RKO (cell line): ENCODE measurements at regions not wholly inside any gene's neighbourhood (a gene's known extent, or its start where the extent isn't known, plus 50 kb on each side); places are given as distances from the start of the nearest gene placed in this dataset.

Source experiments
- DNase-seq: peaks from one replicate; pipeline ENCODE4 v3.0.0-alpha.2; 2016; ENCODE audit warnings: low spot score

DNA sequence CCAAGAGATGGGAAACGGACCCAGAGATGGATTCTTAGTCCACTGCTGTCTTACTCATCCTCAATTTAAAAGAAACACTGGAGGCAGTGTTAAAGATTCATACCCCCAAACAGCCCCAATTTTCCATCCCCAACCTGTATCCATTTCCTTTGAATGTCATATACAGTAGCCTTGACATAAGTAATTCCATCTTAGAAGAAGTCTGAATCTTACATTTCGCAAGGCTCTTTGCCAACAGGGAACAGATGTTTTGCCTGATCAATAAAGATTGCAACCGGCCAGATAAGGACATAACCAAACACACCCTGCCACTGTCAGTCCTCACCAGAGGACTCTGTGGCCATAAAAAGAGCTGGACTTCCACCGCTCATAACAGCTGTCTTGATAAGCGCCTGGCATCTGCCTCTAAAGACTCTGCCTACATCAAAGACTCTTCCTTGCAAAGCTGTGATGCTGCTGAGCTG is 59.0 kb upstream of the MED9 start:
- no peak for DNase-seq

DNA sequence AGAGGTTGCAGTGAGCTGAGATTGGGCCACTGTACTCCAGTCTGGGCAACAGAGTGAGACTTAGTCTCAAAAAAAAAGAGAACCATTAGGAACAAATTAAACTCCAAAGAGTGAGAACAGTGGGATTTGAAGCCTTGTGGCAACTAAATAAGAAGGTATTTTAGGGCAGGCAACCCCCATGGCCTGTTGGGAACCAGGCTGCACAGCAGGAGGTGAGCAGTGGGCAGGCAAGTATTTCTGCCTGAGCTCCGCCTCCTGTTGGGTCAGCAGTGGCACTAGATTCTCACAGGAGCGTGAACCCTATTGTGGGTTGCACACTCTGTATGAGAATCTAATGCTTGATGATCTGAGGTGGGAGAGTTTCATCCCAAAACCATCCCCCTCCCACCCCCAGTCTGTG is 57.6 kb upstream of the MED9 start:
- DNase-seq, result no peak

DNA sequence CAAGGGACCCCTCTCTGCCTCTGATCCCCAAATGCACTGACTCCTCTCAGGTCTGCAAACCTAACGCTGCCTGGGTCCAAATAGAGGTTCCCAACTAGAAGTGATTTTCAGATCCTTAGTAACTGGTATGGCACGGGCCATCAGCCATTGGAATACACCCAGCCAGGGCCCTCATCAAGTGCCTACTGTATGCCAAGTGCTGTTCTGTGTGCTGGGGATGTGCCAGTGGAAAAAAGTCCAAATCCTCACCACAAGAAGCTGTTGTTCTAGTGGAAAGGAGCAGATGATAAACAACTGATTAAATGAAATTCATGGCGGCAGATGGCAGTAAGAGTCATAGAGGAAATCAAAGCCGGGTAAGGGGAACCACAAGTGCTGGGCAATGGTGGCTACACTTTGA is 57.2 kb upstream of the MED9 start:
- DNase-seq, result no peak

GRCh38 chr17:17420082-17420481 is 56.7 kb upstream of the MED9 start:
- DNase-seq, result no peak

- DNase-seq, result no peak
Observed at GRCh38 chr17:17420561-17421269, 56.1 kb upstream of the MED9 start.

DNA sequence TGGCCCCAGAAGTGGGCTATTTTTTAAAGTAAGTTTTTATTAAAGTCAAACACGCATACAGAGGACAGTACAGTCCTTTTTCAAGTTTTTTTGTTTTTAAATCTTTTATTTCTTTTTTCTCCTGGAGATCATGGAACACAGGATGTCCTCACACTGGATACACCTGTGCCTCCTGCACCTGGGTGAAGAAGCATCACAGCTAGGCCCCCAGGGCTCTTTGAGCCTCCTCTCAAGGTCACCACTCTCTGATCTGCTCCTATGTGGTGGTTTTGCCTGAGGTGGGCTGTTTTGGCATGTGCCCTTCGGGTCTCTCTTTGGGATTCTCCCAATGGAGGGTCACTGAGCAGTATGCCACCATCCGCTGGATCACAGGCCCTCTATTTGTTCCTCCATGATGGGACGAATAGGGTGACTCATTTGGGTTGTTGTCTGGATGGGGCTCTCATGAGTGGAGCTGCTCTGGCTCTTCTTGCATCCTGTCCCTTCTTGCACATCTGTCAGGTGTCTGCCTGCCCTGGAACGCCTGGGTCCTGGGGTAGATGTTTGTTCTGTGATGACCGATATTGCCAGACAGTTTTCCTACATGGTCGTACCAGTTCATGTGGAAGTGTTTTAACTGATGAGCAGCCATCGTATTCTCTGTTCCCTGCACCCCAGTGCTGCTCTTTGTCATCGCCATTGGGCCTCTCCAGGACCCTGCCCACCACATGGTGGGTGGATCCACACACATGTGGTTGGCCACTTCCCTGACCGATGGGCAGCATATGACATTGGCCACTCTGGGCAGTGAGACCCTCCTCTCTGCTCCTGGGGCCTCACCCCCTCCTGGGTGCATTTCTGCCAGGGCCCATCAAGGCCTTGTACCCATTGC is 55.2 kb upstream of the MED9 start:
- DNase-seq, result no peak

DNA sequence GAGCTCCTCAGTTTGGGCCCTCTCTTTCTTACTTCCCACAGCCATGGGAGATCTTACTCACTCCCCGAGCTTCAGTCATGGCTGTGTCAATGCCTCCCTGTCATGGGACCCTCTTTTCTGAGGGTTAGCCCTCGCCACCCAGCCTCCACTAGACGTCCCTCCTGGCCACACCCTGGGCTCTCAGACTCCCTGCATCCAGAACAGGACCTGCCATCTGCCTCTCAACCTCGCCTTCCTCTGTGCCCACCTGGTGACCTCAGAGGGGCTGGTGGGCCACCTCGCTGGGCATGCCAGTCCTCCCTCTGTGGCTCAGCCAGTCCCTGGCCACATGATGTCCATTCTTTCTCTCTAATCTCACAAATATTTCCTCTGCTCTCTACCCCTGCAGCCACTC is 54.6 kb upstream of the MED9 start:
- no peak for DNase-seq

- DNase-seq, result no peak
Observed at GRCh38 chr17:17422641-17423040, 54.2 kb upstream of the MED9 start.

DNA sequence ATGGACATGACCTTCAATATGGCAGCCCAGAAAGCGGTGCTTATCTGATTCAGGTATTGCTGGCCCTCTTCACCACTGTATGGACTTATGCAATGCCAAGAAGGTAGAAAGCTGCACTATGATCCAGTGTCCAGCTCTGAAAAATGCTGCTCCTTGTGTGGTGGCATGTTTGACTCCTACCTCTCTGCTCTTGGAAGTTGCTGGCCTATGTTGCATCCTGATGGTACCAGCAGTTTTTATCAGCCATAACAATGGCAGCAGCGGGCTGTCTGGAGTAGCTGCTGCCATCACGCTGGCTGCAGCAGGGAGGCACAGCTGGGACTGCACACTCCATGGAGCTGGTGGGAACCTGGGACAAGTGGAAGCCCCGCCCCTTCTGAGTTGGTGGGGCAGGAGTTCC is 53.1 kb upstream of the MED9 start:
- DNase-seq, result no peak

GRCh38 chr17:17424552-17424951 is 52.2 kb upstream of the MED9 start:
- no peak for DNase-seq

GRCh38 chr17:17425005-17425404 is 51.8 kb upstream of the MED9 start:
- DNase-seq, result no peak

DNA sequence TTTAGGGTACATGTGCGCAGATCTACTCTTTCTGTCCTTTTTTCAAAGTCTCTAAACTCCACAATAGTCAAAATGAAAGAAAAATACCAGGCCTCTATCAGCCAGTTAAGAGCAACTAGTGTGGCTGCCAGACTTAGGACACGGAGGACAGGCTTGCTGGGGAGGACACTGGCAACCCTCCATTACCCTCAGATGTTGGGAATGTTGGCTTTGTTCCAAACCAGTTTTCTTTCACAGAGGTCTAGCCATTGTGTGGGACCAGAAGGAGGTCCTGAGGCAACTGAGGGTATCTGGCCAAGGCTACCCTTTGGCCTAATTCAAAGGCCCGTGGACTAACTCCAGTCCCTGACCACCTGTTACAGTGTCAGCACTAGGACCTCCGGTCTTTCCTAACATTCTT is 51.2 kb upstream of the MED9 start:
- no peak for DNase-seq

- no peak for DNase-seq
Observed at GRCh38 chr17:17426184-17426583, 50.6 kb upstream of the MED9 start.
